ENCODE measurements at regions not wholly inside any gene's neighbourhood (a gene's known extent, or its start where the extent isn't known, plus 50 kb on each side); places are given as distances from the start of the nearest gene placed in this dataset.

DNA sequence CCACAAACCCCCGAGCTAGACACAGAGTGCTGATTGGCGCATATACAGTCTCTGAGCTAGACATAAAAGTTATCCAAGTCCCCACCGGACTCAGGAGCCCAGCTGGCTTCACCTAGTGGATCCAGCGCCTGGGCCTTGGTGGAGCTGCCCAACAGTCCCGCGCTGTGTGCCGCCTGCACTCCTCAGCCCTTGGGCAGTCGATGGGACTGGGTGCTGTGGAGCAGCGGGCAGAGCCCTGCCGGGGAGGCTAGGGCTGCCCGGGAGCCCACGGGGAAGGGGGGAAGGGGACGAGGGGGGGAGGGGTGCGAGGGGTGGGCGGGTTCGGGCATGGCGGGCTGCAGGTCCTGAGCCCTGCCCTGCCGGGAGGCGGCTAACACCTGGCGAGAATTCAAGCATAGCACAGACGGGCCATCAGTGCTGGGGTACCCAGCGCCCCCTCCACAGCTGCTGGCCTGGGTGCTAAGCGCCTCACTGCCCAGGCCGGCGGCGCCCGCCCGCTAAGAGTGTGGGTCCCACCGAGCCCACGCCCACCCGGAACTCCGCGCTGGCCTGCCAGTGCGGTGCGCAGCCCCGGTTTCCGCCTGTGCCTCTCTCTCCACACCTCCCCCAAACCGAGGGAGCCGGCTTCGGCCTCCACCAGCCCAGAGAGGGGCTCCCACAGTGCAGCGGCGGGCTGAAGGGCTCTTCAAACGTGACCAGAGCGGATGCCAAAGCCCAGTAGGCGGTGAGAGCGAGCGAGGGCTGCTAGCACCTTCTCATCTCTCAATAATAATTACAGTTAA is 391.2 kb upstream of the NUDT12 start:
- no peak overlapping the region for H3K27ac ChIP-seq (ENCODE audit: low read depth, low read length, poor library complexity, severe bottlenecking)
- H3K4me2 ChIP-seq (ENCODE audit: low read length), result no peak overlapping the region
- H3K4me1 ChIP-seq (ENCODE audit: insufficient read depth, low read length, severe bottlenecking), result no peaks in the 10 kb centered on the region
- TF ChIP-seq EZH2 (IDR thresholded peaks at IDR 0.05; ENCODE audit: borderline replicate concordance, low read length), result no peak
- TF ChIP-seq, protein P1, sequence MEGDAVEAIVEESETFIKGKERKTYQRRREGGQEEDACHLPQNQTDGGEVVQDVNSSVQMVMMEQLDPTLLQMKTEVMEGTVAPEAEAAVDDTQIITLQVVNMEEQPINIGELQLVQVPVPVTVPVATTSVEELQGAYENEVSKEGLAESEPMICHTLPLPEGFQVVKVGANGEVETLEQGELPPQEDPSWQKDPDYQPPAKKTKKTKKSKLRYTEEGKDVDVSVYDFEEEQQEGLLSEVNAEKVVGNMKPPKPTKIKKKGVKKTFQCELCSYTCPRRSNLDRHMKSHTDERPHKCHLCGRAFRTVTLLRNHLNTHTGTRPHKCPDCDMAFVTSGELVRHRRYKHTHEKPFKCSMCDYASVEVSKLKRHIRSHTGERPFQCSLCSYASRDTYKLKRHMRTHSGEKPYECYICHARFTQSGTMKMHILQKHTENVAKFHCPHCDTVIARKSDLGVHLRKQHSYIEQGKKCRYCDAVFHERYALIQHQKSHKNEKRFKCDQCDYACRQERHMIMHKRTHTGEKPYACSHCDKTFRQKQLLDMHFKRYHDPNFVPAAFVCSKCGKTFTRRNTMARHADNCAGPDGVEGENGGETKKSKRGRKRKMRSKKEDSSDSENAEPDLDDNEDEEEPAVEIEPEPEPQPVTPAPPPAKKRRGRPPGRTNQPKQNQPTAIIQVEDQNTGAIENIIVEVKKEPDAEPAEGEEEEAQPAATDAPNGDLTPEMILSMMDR (IDR thresholded peaks at IDR 0.05; ENCODE audit: low read length), result no peak
- no peaks in the 10 kb centered on the region for H3K9me2 ChIP-seq (ENCODE audit: low read depth, low read length)
- H3K4me3 ChIP-seq (ENCODE audit: low read depth, low read length, poor library complexity, severe bottlenecking), result no peak overlapping the region
- H2AFZ ChIP-seq (ENCODE audit: low read length), result no peak overlapping the region
- no peaks in the 10 kb centered on the region for H3K36me3 ChIP-seq (ENCODE audit: insufficient read depth, low read length)
- no peak overlapping the region for H3K9ac ChIP-seq (ENCODE audit: low read length)
- no peaks in the 10 kb centered on the region for H3F3A ChIP-seq (ENCODE audit: insufficient read depth, low read length)
- no peaks in the 10 kb centered on the region for H3K9me3 ChIP-seq (ENCODE audit: low read length)
- no peaks in the 10 kb centered on the region for H4K20me1 ChIP-seq (ENCODE audit: insufficient read depth, low read length)
- H3K79me2 ChIP-seq (ENCODE audit: insufficient read depth, low read length), result no peaks in the 10 kb centered on the region
- H3K27me3 ChIP-seq (ENCODE audit: insufficient read depth, low read length), result no peaks in the 10 kb centered on the region

DNA sequence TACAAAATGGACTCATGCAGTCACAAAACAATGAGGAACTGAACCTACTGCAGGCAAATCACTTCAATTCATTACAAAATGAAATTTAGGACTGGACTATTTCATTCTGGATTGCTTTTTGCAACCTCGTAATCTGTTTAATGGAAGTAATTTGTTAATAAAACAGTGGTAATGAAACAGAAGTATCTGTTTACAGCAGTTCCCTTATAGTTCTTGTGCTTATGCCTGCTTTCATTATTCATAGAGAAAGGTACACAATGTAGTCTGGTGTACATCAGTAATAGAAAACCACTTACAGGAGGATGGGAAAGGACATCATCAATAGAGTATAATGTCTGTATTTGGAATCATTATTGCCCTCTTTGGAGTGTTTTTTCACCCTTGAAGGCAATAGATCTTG is 389.2 kb upstream of the NUDT12 start:
- Histone ChIP-seq H3F3A (ENCODE audit: insufficient read depth, low read length) (no peaks in the 10 kb centered on the region), H4K20me1 (ENCODE audit: insufficient read depth, low read length) (no peaks in the 10 kb centered on the region), H3K4me2 (ENCODE audit: low read length) (no peak overlapping the region), H3K27ac (ENCODE audit: low read depth, low read length, poor library complexity, severe bottlenecking) (no peak overlapping the region), H3K4me1 (ENCODE audit: insufficient read depth, low read length, severe bottlenecking) (no peaks in the 10 kb centered on the region), H3K4me3 (ENCODE audit: low read depth, low read length, poor library complexity, severe bottlenecking) (no peak overlapping the region), H3K79me2 (ENCODE audit: insufficient read depth, low read length) (no peaks in the 10 kb centered on the region), H2AFZ (ENCODE audit: low read length) (no peak overlapping the region), H3K27me3 (ENCODE audit: insufficient read depth, low read length) (no peaks in the 10 kb centered on the region), H3K9me3 (ENCODE audit: low read length) (no peaks in the 10 kb centered on the region), H3K9ac (ENCODE audit: low read length) (no peak overlapping the region), H3K9me2 (ENCODE audit: low read depth, low read length) (no peaks in the 10 kb centered on the region), H3K36me3 (ENCODE audit: insufficient read depth, low read length) (no peaks in the 10 kb centered on the region)
- TF ChIP-seq, protein P1 (IDR thresholded peaks at IDR 0.05; ENCODE audit: low read length), result no peak
- no peak for TF ChIP-seq EZH2 (IDR thresholded peaks at IDR 0.05; ENCODE audit: borderline replicate concordance, low read length)

DNA sequence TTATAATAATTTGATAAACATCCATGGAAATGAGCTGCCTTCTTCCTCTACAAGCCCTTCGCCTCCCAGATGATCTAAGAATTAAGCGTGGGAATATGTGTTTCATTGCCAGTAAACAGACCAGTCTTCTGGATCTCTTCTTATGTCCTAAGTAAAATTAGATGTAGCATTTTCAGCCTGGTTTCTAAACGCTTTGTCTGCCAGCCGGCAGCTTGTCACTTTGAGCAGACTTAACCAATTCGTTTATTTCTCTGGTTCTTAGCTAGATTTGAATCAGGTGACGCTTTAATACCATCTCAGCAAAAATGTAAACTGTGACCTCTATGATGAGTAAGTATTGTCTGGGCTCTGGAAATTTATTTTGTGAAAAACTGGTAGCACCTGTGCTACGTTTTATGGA is 380.6 kb upstream of the NUDT12 start:
- Histone ChIP-seq H3K27me3 (ENCODE audit: insufficient read depth, low read length) (no peaks in the 10 kb centered on the region), H3K4me2 (ENCODE audit: low read length) (no peak overlapping the region)

More for the DNA sequence above, 380.6 kb upstream of the NUDT12 start:
- Histone ChIP-seq H3K9me3 (ENCODE audit: low read length) (no peaks in the 10 kb centered on the region), H3F3A (ENCODE audit: insufficient read depth, low read length) (no peaks in the 10 kb centered on the region), H3K9ac (ENCODE audit: low read length) (no peak overlapping the region), H3K9me2 (ENCODE audit: low read depth, low read length) (no peaks in the 10 kb centered on the region), H2AFZ (ENCODE audit: low read length) (no peak overlapping the region), H3K79me2 (ENCODE audit: insufficient read depth, low read length) (no peaks in the 10 kb centered on the region), H3K4me1 (ENCODE audit: insufficient read depth, low read length, severe bottlenecking) (no peaks in the 10 kb centered on the region), H3K36me3 (ENCODE audit: insufficient read depth, low read length) (no peaks in the 10 kb centered on the region), H3K27ac (ENCODE audit: low read depth, low read length, poor library complexity, severe bottlenecking) (no peak overlapping the region), H3K4me3 (ENCODE audit: low read depth, low read length, poor library complexity, severe bottlenecking) (no peak overlapping the region), H4K20me1 (ENCODE audit: insufficient read depth, low read length) (no peaks in the 10 kb centered on the region)
- TF ChIP-seq, protein P1 (IDR thresholded peaks at IDR 0.05; ENCODE audit: low read length), result no peak
- TF ChIP-seq EZH2 (IDR thresholded peaks at IDR 0.05; ENCODE audit: borderline replicate concordance, low read length), result no peak
